Mammary epithelial cell (primary cell): ENCODE measurements at regions not wholly inside any gene's neighbourhood (a gene's known extent, or its start where the extent isn't known, plus 50 kb on each side); places are given as distances from the start of the nearest gene placed in this dataset.
"Not testable (repeated sequence)": the region's sequence is repeated elsewhere in the genome, so short reads cannot be mapped to it uniquely, and the experiment has no call there.

Source experiments
- CTCF ChIP-seq, 2 donors: IDR thresholded peaks in 1 of 2; conservative IDR thresholded peaks in 1 of 2; 2 replicates each; pipeline ENCODE4 v1.5.1; 2011 to 2012; ENCODE audit warnings: inconsistent platforms in 2 of 2, low read length in 2 of 2, mild to moderate bottlenecking in 2 of 2, control low read depth in 1 of 2, low read depth in 1 of 2; ENCODE audit not compliant: insufficient read depth in 1 of 2; ENCODE audit errors: extremely low read depth in 1 of 2
- EZH2 ChIP-seq: IDR thresholded peaks from 2 replicates; pipeline ENCODE4 v1.6.1; 2012; ENCODE audit warnings: low read length, inconsistent platforms, borderline replicate concordance

DNA sequence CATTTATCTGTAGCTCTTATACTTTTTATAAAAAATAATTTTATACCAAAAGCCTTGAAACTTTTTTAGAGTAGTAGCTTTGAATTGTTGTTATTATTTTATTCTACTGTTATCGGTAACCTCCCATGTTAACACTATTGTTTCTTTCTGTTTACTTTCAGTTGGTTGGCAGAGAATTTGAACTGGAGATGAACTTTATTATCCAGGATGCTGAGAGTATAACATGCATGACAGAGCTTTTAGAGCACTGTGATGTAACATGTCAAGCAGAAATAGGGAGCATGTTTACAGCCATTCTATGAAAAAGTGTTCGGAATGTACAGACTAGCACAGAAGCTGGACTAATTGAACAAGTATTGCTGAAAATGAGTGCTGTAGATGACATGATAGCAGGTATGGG lies 194.6 kb downstream of the CCDC74A start:
- TF ChIP-seq CTCF (conservative IDR thresholded peaks at IDR 0.05 in 1 of 2, IDR thresholded peaks at IDR 0.05 in 1 of 2; ENCODE audit: extremely low read depth in 1 of 2, insufficient read depth in 1 of 2, low read depth in 1 of 2, low read length in 2 of 2); EZH2: not testable (repeated sequence)
